Lung (tissue), 11 donors: ENCODE measurements at regions not wholly inside any gene's neighbourhood (a gene's known extent, or its start where the extent isn't known, plus 50 kb on each side); places are given as distances from the start of the nearest gene placed in this dataset.

ENCODE experiments used
- ATAC-seq: fragments of 200-7000 bp; cut with Tn5 transposase; one replicate; pipeline ENCODE4 v1.9.1; 2020; ENCODE audit warnings: moderate number of reproducible peaks; ENCODE audit not compliant: insufficient read depth, low FRiP score
- DNase-seq, 3 donors: peaks; one replicate each; pipeline ENCODE4 v3.0.0-alpha.2; 2013 to 2017
- H3K27ac ChIP-seq, 2 donors: one replicate each; pipeline ENCODE4 v1.5.1; 2013; ENCODE audit warnings: mild to moderate bottlenecking in 2 of 2, moderate library complexity in 2 of 2, control low read depth in 1 of 2, inconsistent platforms in 1 of 2, low read depth in 1 of 2, low read length in 1 of 2
- H3K27me3 ChIP-seq, 3 donors: one replicate each; pipeline ENCODE4 v1.5.1; 2013; ENCODE audit warnings: low read length in 2 of 3; ENCODE audit not compliant: control insufficient read depth in 3 of 3, insufficient read depth in 3 of 3
- H3K36me3 ChIP-seq, 4 donors: one replicate each; pipeline ENCODE4 v1.5.1; 2013; ENCODE audit warnings: low read length in 4 of 4, mild to moderate bottlenecking in 1 of 4, moderate library complexity in 1 of 4; ENCODE audit not compliant: control insufficient read depth in 4 of 4, insufficient read depth in 4 of 4
- H3K4me1 ChIP-seq, 5 donors: one replicate each; pipeline ENCODE4 v1.5.1; 2013; ENCODE audit warnings: low read length in 5 of 5, mild to moderate bottlenecking in 2 of 5, moderate library complexity in 1 of 5; ENCODE audit not compliant: control insufficient read depth in 5 of 5, insufficient read depth in 5 of 5
- H3K4me3 ChIP-seq: one replicate; pipeline ENCODE4 v1.5.1; 2013; ENCODE audit warnings: mild to moderate bottlenecking, control low read depth, moderate library complexity
- H3K9ac ChIP-seq, 2 donors: one replicate each; pipeline ENCODE4 v1.5.1; 2013; ENCODE audit warnings: low read length in 2 of 2, control low read depth in 1 of 2; ENCODE audit not compliant: insufficient read depth in 1 of 2
- H3K9me3 ChIP-seq, 4 donors: one replicate each; pipeline ENCODE4 v1.5.1; 2013; ENCODE audit warnings: low read length in 3 of 4, mild to moderate bottlenecking in 1 of 4, moderate library complexity in 1 of 4; ENCODE audit not compliant: control insufficient read depth in 4 of 4, insufficient read depth in 3 of 4
- CTCF ChIP-seq: IDR thresholded peaks from 2 replicates; pipeline ENCODE4 v1.5.1; 2012; ENCODE audit warnings: mild to moderate bottlenecking; ENCODE audit errors: control extremely low read depth, extremely low read depth
- WGBS, 2 donors: extraction: QIAGEN DNeasy Blood & Tissue Kit; methylation state at CpG; one replicate each; pipeline ENCODE4 v1.1.7; 2013; 5-methylcytosine and 5-hydroxymethylcytosine counted together
- donor health status: control.
- donor health status: control.
- donor health status: Bipolar disorder and iron deficiency.
- donor health status: healthy.
- donor health status: DM: yes; HTN: yes; CAD: no.

GRCh38 chr5:84642795-84643194 is 258.1 kb upstream of the EDIL3 start:
- DNase-seq (no peak), ATAC-seq (no peak)
- no peak overlapping the region for H3K27ac ChIP-seq
- H3K4me3 ChIP-seq: no peak overlapping the region
- WGBS, 2 donors: 90 to 94% methylated on average over 2 of the region's 2 CpGs
- no peaks in the 10 kb centered on the region for H3K36me3 ChIP-seq
- H3K9me3 ChIP-seq: no peaks in the 10 kb centered on the region
- no peak overlapping the region for H3K9ac ChIP-seq
- H3K4me1 ChIP-seq: no peaks in the 10 kb centered on the region
- TF ChIP-seq CTCF: no peak
- H3K27me3 ChIP-seq: no peaks in the 10 kb centered on the region

GRCh38 chr5:84642324-84642723 is 257.6 kb upstream of the EDIL3 start:
- 94 to 95% methylated on average over 8 of the region's 8 CpGs for WGBS, 2 donors
- ATAC-seq (no peak), DNase-seq (no peak)
- H3K27ac ChIP-seq: no peak overlapping the region
- no peaks in the 10 kb centered on the region for H3K27me3 ChIP-seq
- H3K9me3 ChIP-seq: no peaks in the 10 kb centered on the region
- H3K4me3 ChIP-seq: no peak overlapping the region
- H3K36me3 ChIP-seq: no peaks in the 10 kb centered on the region
- TF ChIP-seq CTCF: no peak
- H3K9ac ChIP-seq: no peak overlapping the region
- no peaks in the 10 kb centered on the region for H3K4me1 ChIP-seq

- Histone ChIP-seq H3K9ac (no peak overlapping the region), H3K27ac (no peak overlapping the region), H3K9me3 (peaks cover 0 to 2% (median 0%) of the 10 kb centered on the region in 4 donors), H3K4me1 (no peaks in the 10 kb centered on the region), H3K27me3 (no peaks in the 10 kb centered on the region), H3K36me3 (no peaks in the 10 kb centered on the region), H3K4me3 (no peak overlapping the region)
- ATAC-seq: no peak
- WGBS, 2 donors: 89 to 100% methylated on average over 1 of the region's 1 CpG
- DNase-seq: no peak
- no peak for TF ChIP-seq CTCF
Observed at GRCh38 chr5:84637662-84638375, 253.1 kb upstream of the EDIL3 start.
